ENCODE measurements at regions not wholly inside any gene's neighbourhood (a gene's known extent, or its start where the extent isn't known, plus 50 kb on each side); places are given as distances from the start of the nearest gene placed in this dataset.
"Not testable (repeated sequence)": the region's sequence is repeated elsewhere in the genome, so short reads cannot be mapped to it uniquely, and the experiment has no call there.

GRCh38 chr14:41549821-41550607 is 56.7 kb upstream of the LRFN5 start:
- Histone ChIP-seq H3K4me1 (ENCODE audit: control insufficient read depth, insufficient read depth, low read length) (peaks cover 23% of the 10 kb centered on the region; the same call in 1 of the 2 replicates), H3K27ac (ENCODE audit: low read depth, low read length) (peak overlapping the region; percentile 4; the same call in 1 of the 2 replicates), H3K9me3 (ENCODE audit: control insufficient read depth, insufficient read depth, low read depth, low read length) (no peaks in the 10 kb centered on the region), H3K36me3 (ENCODE audit: control insufficient read depth, insufficient read depth, low read length) (no peaks in the 10 kb centered on the region), H3K4me3 (ENCODE audit: low read depth, low read length) (no peak overlapping the region), H3K27me3 (ENCODE audit: control insufficient read depth, insufficient read depth, low read length) (no peaks in the 10 kb centered on the region), H3K9ac (ENCODE audit: low read length) (no peak overlapping the region)

- H3K27me3 ChIP-seq (ENCODE audit: control insufficient read depth, insufficient read depth, low read length): no peaks in the 10 kb centered on the region
- H3K9me3 ChIP-seq (ENCODE audit: control insufficient read depth, insufficient read depth, low read depth, low read length): no peaks in the 10 kb centered on the region
- H3K4me3 ChIP-seq (ENCODE audit: low read depth, low read length): no peak overlapping the region
These were observed 57.4 kb upstream of the LRFN5 start for GRCh38 chr14:41549282-41549681.

GRCh38 chr14:41548666-41549065 is 58.0 kb upstream of the LRFN5 start:
- Histone ChIP-seq H3K27me3 (ENCODE audit: control insufficient read depth, insufficient read depth, low read length) (no peaks in the 10 kb centered on the region), H3K9ac (ENCODE audit: low read length) (no peak overlapping the region), H3K9me3 (ENCODE audit: control insufficient read depth, insufficient read depth, low read depth, low read length) (no peaks in the 10 kb centered on the region), H3K4me1 (ENCODE audit: control insufficient read depth, insufficient read depth, low read length) (peaks cover 27% of the 10 kb centered on the region; the same call in 1 of the 2 replicates), H3K27ac (ENCODE audit: low read depth, low read length) (no peak overlapping the region), H3K4me3 (ENCODE audit: low read depth, low read length) (no peak overlapping the region), H3K36me3 (ENCODE audit: control insufficient read depth, insufficient read depth, low read length) (peaks cover 3% of the 10 kb centered on the region; the same call in 1 of the 2 replicates)

More at GRCh38 chr14:41549282-41549681, 57.4 kb upstream of the LRFN5 start:
- Histone ChIP-seq H3K4me1 (ENCODE audit: control insufficient read depth, insufficient read depth, low read length) (peaks cover 23% of the 10 kb centered on the region; the same call in 1 of the 2 replicates), H3K27ac (ENCODE audit: low read depth, low read length) (no peak overlapping the region), H3K9ac (ENCODE audit: low read length) (no peak overlapping the region), H3K36me3 (ENCODE audit: control insufficient read depth, insufficient read depth, low read length) (peaks cover 3% of the 10 kb centered on the region; the same call in 1 of the 2 replicates)

GRCh38 chr14:41541333-41541732 is 65.3 kb upstream of the LRFN5 start:
- H3K9ac ChIP-seq (ENCODE audit: low read length): no peak overlapping the region
- H3K4me1 ChIP-seq (ENCODE audit: control insufficient read depth, insufficient read depth, low read length): peaks cover 28% of the 10 kb centered on the region; the same call in 1 of the 2 replicates
- no peak overlapping the region for H3K4me3 ChIP-seq (ENCODE audit: low read depth, low read length)
- H3K36me3 ChIP-seq (ENCODE audit: control insufficient read depth, insufficient read depth, low read length): peaks cover 13% of the 10 kb centered on the region; the same call in 1 of the 2 replicates
- H3K27ac ChIP-seq (ENCODE audit: low read depth, low read length): peak overlapping the region; percentile 48; the same call in 1 of the 2 replicates
- no peaks in the 10 kb centered on the region for H3K27me3 ChIP-seq (ENCODE audit: control insufficient read depth, insufficient read depth, low read length)
- peaks cover 4% of the 10 kb centered on the region; the same call in 1 of the 2 replicates for H3K9me3 ChIP-seq (ENCODE audit: control insufficient read depth, insufficient read depth, low read depth, low read length)

GRCh38 chr14:41532255-41532654 is 74.4 kb upstream of the LRFN5 start:
- H3K27ac ChIP-seq (ENCODE audit: low read depth, low read length): no peak overlapping the region
- no peak overlapping the region for H3K9ac ChIP-seq (ENCODE audit: low read length)
- no peaks in the 10 kb centered on the region for H3K4me1 ChIP-seq (ENCODE audit: control insufficient read depth, insufficient read depth, low read length)
- H3K9me3 ChIP-seq (ENCODE audit: control insufficient read depth, insufficient read depth, low read depth, low read length): no peaks in the 10 kb centered on the region; the same call in 1 of the 2 replicates
- peaks cover 4% of the 10 kb centered on the region; the same call in 1 of the 2 replicates for H3K36me3 ChIP-seq (ENCODE audit: control insufficient read depth, insufficient read depth, low read length)
- no peaks in the 10 kb centered on the region for H3K27me3 ChIP-seq (ENCODE audit: control insufficient read depth, insufficient read depth, low read length)
- no peak overlapping the region for H3K4me3 ChIP-seq (ENCODE audit: low read depth, low read length)

GRCh38 chr14:41521891-41522290 is 84.8 kb upstream of the LRFN5 start:
- peak overlapping the region; percentile 20; the same call in 1 of the 2 replicates for H3K4me3 ChIP-seq (ENCODE audit: low read depth, low read length)
- peak overlapping the region; percentile 66; the same call in 1 of the 2 replicates for H3K27ac ChIP-seq (ENCODE audit: low read depth, low read length)
- H3K9ac ChIP-seq (ENCODE audit: low read length): peak overlapping the region; percentile 18
- H3K4me1 ChIP-seq (ENCODE audit: control insufficient read depth, insufficient read depth, low read length): peaks cover 11% of the 10 kb centered on the region
- peaks cover 2% of the 10 kb centered on the region; the same call in 1 of the 2 replicates for H3K9me3 ChIP-seq (ENCODE audit: control insufficient read depth, insufficient read depth, low read depth, low read length)
- peaks cover 37% of the 10 kb centered on the region; the same call in 1 of the 2 replicates for H3K36me3 ChIP-seq (ENCODE audit: control insufficient read depth, insufficient read depth, low read length)
- H3K27me3 ChIP-seq (ENCODE audit: control insufficient read depth, insufficient read depth, low read length): no peaks in the 10 kb centered on the region

GRCh38 chr14:41518030-41518429 is 88.6 kb upstream of the LRFN5 start:
- H3K27me3 ChIP-seq (ENCODE audit: control insufficient read depth, insufficient read depth, low read length): not testable (repeated sequence)
- peak overlapping the region; percentile 82 for H3K9ac ChIP-seq (ENCODE audit: low read length)
- H3K36me3 ChIP-seq (ENCODE audit: control insufficient read depth, insufficient read depth, low read length): peaks cover 25% of the 10 kb centered on the region; the same call in 1 of the 2 replicates

GRCh38 chr14:41506552-41506951 is 100.1 kb upstream of the LRFN5 start:
- peaks cover 3% of the 10 kb centered on the region; the same call in 1 of the 2 replicates for H3K36me3 ChIP-seq (ENCODE audit: control insufficient read depth, insufficient read depth, low read length)
- H3K9me3 ChIP-seq (ENCODE audit: control insufficient read depth, insufficient read depth, low read depth, low read length): no peaks in the 10 kb centered on the region
- H3K4me1 ChIP-seq (ENCODE audit: control insufficient read depth, insufficient read depth, low read length): peaks cover 19% of the 10 kb centered on the region

More at GRCh38 chr14:41518030-41518429, 88.6 kb upstream of the LRFN5 start:
- H3K4me3 ChIP-seq (ENCODE audit: low read depth, low read length): peak overlapping the region; percentile 57
- not testable (repeated sequence) for H3K27ac ChIP-seq (ENCODE audit: low read depth, low read length); H3K9me3 ChIP-seq (ENCODE audit: control insufficient read depth, insufficient read depth, low read depth, low read length); H3K4me1 ChIP-seq (ENCODE audit: control insufficient read depth, insufficient read depth, low read length)

GRCh38 chr14:41505491-41505890 is 101.2 kb upstream of the LRFN5 start:
- Histone ChIP-seq H3K4me1 (ENCODE audit: control insufficient read depth, insufficient read depth, low read length) (peaks cover 19% of the 10 kb centered on the region), H3K36me3 (ENCODE audit: control insufficient read depth, insufficient read depth, low read length) (peaks cover 3% of the 10 kb centered on the region; the same call in 1 of the 2 replicates)

More at GRCh38 chr14:41506552-41506951, 100.1 kb upstream of the LRFN5 start:
- Histone ChIP-seq H3K27ac (ENCODE audit: low read depth, low read length) (no peak overlapping the region), H3K27me3 (ENCODE audit: control insufficient read depth, insufficient read depth, low read length) (no peaks in the 10 kb centered on the region), H3K9ac (ENCODE audit: low read length) (no peak overlapping the region), H3K4me3 (ENCODE audit: low read depth, low read length) (no peak overlapping the region)

GRCh38 chr14:41498959-41499358 is 107.7 kb upstream of the LRFN5 start:
- Histone ChIP-seq H3K4me3 (ENCODE audit: low read depth, low read length) (no peak overlapping the region), H3K27me3 (ENCODE audit: control insufficient read depth, insufficient read depth, low read length) (no peaks in the 10 kb centered on the region), H3K27ac (ENCODE audit: low read depth, low read length) (no peak overlapping the region), H3K4me1 (ENCODE audit: control insufficient read depth, insufficient read depth, low read length) (no peaks in the 10 kb centered on the region), H3K9me3 (ENCODE audit: control insufficient read depth, insufficient read depth, low read depth, low read length) (no peaks in the 10 kb centered on the region), H3K36me3 (ENCODE audit: control insufficient read depth, insufficient read depth, low read length) (no peaks in the 10 kb centered on the region), H3K9ac (ENCODE audit: low read length) (no peak overlapping the region)

More at GRCh38 chr14:41505491-41505890, 101.2 kb upstream of the LRFN5 start:
- Histone ChIP-seq H3K9ac (ENCODE audit: low read length) (no peak overlapping the region), H3K4me3 (ENCODE audit: low read depth, low read length) (no peak overlapping the region), H3K27me3 (ENCODE audit: control insufficient read depth, insufficient read depth, low read length) (no peaks in the 10 kb centered on the region), H3K9me3 (ENCODE audit: control insufficient read depth, insufficient read depth, low read depth, low read length) (no peaks in the 10 kb centered on the region), H3K27ac (ENCODE audit: low read depth, low read length) (no peak overlapping the region; the same call in 1 of the 2 replicates)

GRCh38 chr14:41490323-41490722 is 116.4 kb upstream of the LRFN5 start:
- no peaks in the 10 kb centered on the region for H3K27me3 ChIP-seq (ENCODE audit: control insufficient read depth, insufficient read depth, low read length)
- no peak overlapping the region for H3K4me3 ChIP-seq (ENCODE audit: low read depth, low read length)
- no peak overlapping the region for H3K9ac ChIP-seq (ENCODE audit: low read length)
- H3K9me3 ChIP-seq (ENCODE audit: control insufficient read depth, insufficient read depth, low read depth, low read length): no peaks in the 10 kb centered on the region
- no peak overlapping the region for H3K27ac ChIP-seq (ENCODE audit: low read depth, low read length)
- H3K4me1 ChIP-seq (ENCODE audit: control insufficient read depth, insufficient read depth, low read length): no peaks in the 10 kb centered on the region
- H3K36me3 ChIP-seq (ENCODE audit: control insufficient read depth, insufficient read depth, low read length): no peaks in the 10 kb centered on the region

Data from HUES6 (cell line).